ENCODE measurements at regions not wholly inside any gene's neighbourhood (a gene's known extent, or its start where the extent isn't known, plus 50 kb on each side); places are given as distances from the start of the nearest gene placed in this dataset.

GRCh38 chr13:73913079-73913740 lies 221.0 kb downstream of the KLF12 start:
- TF ChIP-seq CTCF (IDR thresholded peaks at IDR 0.05; ENCODE audit: poor library complexity, severe bottlenecking) (no peak), EZH2 (IDR thresholded peaks at IDR 0.05; ENCODE audit: borderline replicate concordance, insufficient read depth, low read length, poor library complexity, severe bottlenecking) (no peak), EP300 (conservative IDR thresholded peaks at IDR 0.05; ENCODE audit: poor library complexity, severe bottlenecking) (no peak), POLR2AphosphoS5 (IDR thresholded peaks at IDR 0.05) (no peak), RAD21 (conservative IDR thresholded peaks at IDR 0.05) (no peak), REST (IDR thresholded peaks at IDR 0.05; ENCODE audit: borderline replicate concordance) (no peak), TAF1 (IDR thresholded peaks at IDR 0.05; ENCODE audit: low read depth) (no peak), MXI1 (conservative IDR thresholded peaks at IDR 0.05; ENCODE audit: poor library complexity, severe bottlenecking) (no peak)

Data from neural cell (in vitro differentiated cells).